SK-N-SH (cell line): ENCODE measurements at regions not wholly inside any gene's neighbourhood (a gene's known extent, or its start where the extent isn't known, plus 50 kb on each side); places are given as distances from the start of the nearest gene placed in this dataset.

ENCODE experiments used
- CTCF ChIA-PET: fragments of 300-600, 350-600 bp; formaldehyde crosslinking; extraction: SDS; loops from one replicate; lab custom pipeline; 2021; lab: Yijun Ruan, JAX
- POLR2A ChIA-PET: fragments of 350-600 bp; sonication (Branson Sonifier 250); formaldehyde crosslinking; extraction: SDS; loops from one replicate; lab custom pipeline; 2020; ENCODE audit warnings: antibody characterized with exemption, inconsistent platforms; lab: Yijun Ruan, JAX
- DNase-seq: peaks from one replicate; pipeline ENCODE4 v3.0.0; 2012
- H2AFZ ChIP-seq: fragments of 200-600 bp; sonication (generic); 2 replicates; pipeline ENCODE4 v1.8.1; 2016; ENCODE audit warnings: antibody characterized with exemption, mild to moderate bottlenecking, low read depth
- H3F3A ChIP-seq: fragments of 200-600 bp; sonication (generic); replicated peaks from 2 replicates; pipeline ENCODE3; 2016; ENCODE audit warnings: antibody characterized with exemption, mild to moderate bottlenecking; ENCODE audit not compliant: insufficient read depth
- H3K27ac ChIP-seq, 2 experiments: fragments of 200-500 bp in 1 of 2; fragments of 200-600 bp in 1 of 2; sonication (Bioruptor generic) in 1 of 2; sonication (generic), shearing (Covaris generic) in 1 of 2; 2 replicates each; pipeline versions ENCODE4 v1.5.1 to v1.6.1; 2014 to 2016; ENCODE audit warnings: low read depth in 2 of 2, inconsistent platforms in 1 of 2, low read length in 1 of 2, mild to moderate bottlenecking in 1 of 2, mixed read lengths in 1 of 2
- H3K27me3 ChIP-seq: fragments of 200-600 bp; sonication (generic), shearing (Covaris generic); 2 replicates; pipeline ENCODE4 v1.6.1; 2016; ENCODE audit warnings: mixed run types; ENCODE audit not compliant: insufficient read depth
- H3K36me3 ChIP-seq, 2 experiments: fragments of 200-500 bp in 1 of 2; fragments of 200-600 bp in 1 of 2; sonication (Bioruptor generic) in 1 of 2; sonication (generic) in 1 of 2; replicated peaks in 1 of 2; 2 replicates each; pipeline versions ENCODE3 to v1.5.1; 2014 to 2016; ENCODE audit warnings: low read length in 1 of 2, mild to moderate bottlenecking in 1 of 2; ENCODE audit not compliant: insufficient read depth in 2 of 2, control insufficient read depth in 1 of 2
- H3K4me1 ChIP-seq, 2 experiments: fragments of 200-500 bp in 1 of 2; fragments of 200-600 bp in 1 of 2; sonication (Bioruptor generic) in 1 of 2; sonication (generic), shearing (Covaris generic) in 1 of 2; 2 replicates each; pipeline versions ENCODE4 v1.5.1 to v1.6.1; 2014 to 2016; ENCODE audit warnings: low read depth in 1 of 2, low read length in 1 of 2, mixed run types in 1 of 2; ENCODE audit not compliant: insufficient read depth in 2 of 2, control insufficient read depth in 1 of 2
- H3K4me2 ChIP-seq: fragments of 200-600 bp; sonication (generic), shearing (Covaris generic); 2 replicates; pipeline ENCODE4 v1.6.1; 2017; ENCODE audit warnings: mixed run types
- H3K4me3 ChIP-seq, 2 experiments: fragments of 200-500 bp in 1 of 2; fragments of 200-600 bp in 1 of 2; sonication (Bioruptor generic) in 1 of 2; sonication (generic), shearing (Covaris generic) in 1 of 2; 2 replicates each; pipeline versions ENCODE4 v1.5.1 to v1.8.1; 2014 to 2016; ENCODE audit warnings: low read depth in 2 of 2, inconsistent platforms in 1 of 2, low read length in 1 of 2, mild to moderate bottlenecking in 1 of 2, mixed read lengths in 1 of 2, moderate library complexity in 1 of 2
- H3K79me2 ChIP-seq: fragments of 200-600 bp; sonication (generic); 2 replicates; pipeline ENCODE4 v1.8.1; 2017; ENCODE audit warnings: mild to moderate bottlenecking; ENCODE audit not compliant: insufficient read depth
- H3K9ac ChIP-seq: fragments of 200-600 bp; sonication (generic); 2 replicates; pipeline ENCODE4 v1.6.1; 2017; ENCODE audit warnings: mixed run types
- H3K9me2 ChIP-seq: fragments of 200-600 bp; sonication (generic); 2 replicates; pipeline ENCODE4 v1.6.1; 2017; ENCODE audit warnings: mixed run types
- H3K9me3 ChIP-seq: fragments of 200-600 bp; sonication (generic); 2 replicates; pipeline ENCODE4 v1.6.1; 2017; ENCODE audit warnings: mixed run types, mild to moderate bottlenecking, moderate library complexity
- H4K20me1 ChIP-seq: fragments of 200-600 bp; sonication (generic); 2 replicates; pipeline ENCODE4 v1.6.1; 2017; ENCODE audit warnings: mild to moderate bottlenecking, mixed run types; ENCODE audit not compliant: insufficient read depth
- FOXJ3 ChIP-seq: sonication (generic); formaldehyde crosslinking; IDR thresholded peaks from 2 replicates; pipeline ENCODE4 v1.5.1; 2020; ENCODE audit warnings: mild to moderate bottlenecking, missing genetic modification reagents
- FOXM1 ChIP-seq: IDR thresholded peaks from 2 replicates; pipeline ENCODE4 v1.4.0; 2012; ENCODE audit warnings: low read depth, mild to moderate bottlenecking
- GABPA ChIP-seq: IDR thresholded peaks from 2 replicates; pipeline ENCODE4 v1.4.0; 2012; ENCODE audit warnings: low read depth, mild to moderate bottlenecking
- IRF3 ChIP-seq: fragments of 150-350 bp; IDR thresholded peaks from 2 replicates; pipeline ENCODE4 v1.6.1; 2016; ENCODE audit warnings: mild to moderate bottlenecking, low read depth, low read length
- JUND ChIP-seq: IDR thresholded peaks from 2 replicates; pipeline ENCODE4 v1.4.0; 2012
- MEF2A ChIP-seq: IDR thresholded peaks from 2 replicates; pipeline ENCODE4 v1.4.0; 2012; ENCODE audit warnings: low read depth, borderline replicate concordance
- NFIC ChIP-seq: IDR thresholded peaks from 2 replicates; pipeline ENCODE4 v1.4.0; 2012; ENCODE audit warnings: borderline replicate concordance
- NRF1 ChIP-seq: IDR thresholded peaks from 2 replicates; pipeline ENCODE4 v1.6.1; 2012; ENCODE audit warnings: low read depth, mild to moderate bottlenecking, low read length
- RCOR1 ChIP-seq: fragments of 150-350 bp; IDR thresholded peaks from 2 replicates; pipeline ENCODE4 v1.6.1; 2017; ENCODE audit warnings: antibody characterized with exemption, low read length
- SMC3 ChIP-seq: IDR thresholded peaks from 2 replicates; pipeline ENCODE4 v1.6.1; 2012; ENCODE audit warnings: low read depth, low read length, improper control_type of control experiment
- TAF1 ChIP-seq: IDR thresholded peaks from 2 replicates; pipeline ENCODE4 v1.6.1; 2012; ENCODE audit warnings: low read depth, mild to moderate bottlenecking, low read length, moderate library complexity, borderline replicate concordance
- TEAD4 ChIP-seq: IDR thresholded peaks from 2 replicates; pipeline ENCODE4 v1.4.0; 2012; ENCODE audit warnings: mild to moderate bottlenecking, borderline replicate concordance; ENCODE audit not compliant: insufficient read depth
- WGBS: methylation state at CpG from one replicate; pipeline ENCODE4 v1.1.6; 2017; ENCODE audit warnings: low lambda C conversion rate; 5-methylcytosine and 5-hydroxymethylcytosine counted together
- TF ChIP-seq, protein P1 (sequence below): IDR thresholded peaks from 2 replicates; pipeline ENCODE4; 2012

- Histone ChIP-seq H4K20me1 (no peaks in the 10 kb centered on the region), H3K4me3 (no peak overlapping the region), H3F3A (no peaks in the 10 kb centered on the region), H3K9ac (no peak overlapping the region), H3K9me3 (no peaks in the 10 kb centered on the region), H2AFZ (no peak overlapping the region), H3K79me2 (no peaks in the 10 kb centered on the region), H3K27me3 (no peaks in the 10 kb centered on the region), H3K27ac (no peak overlapping the region), H3K4me2 (no peak overlapping the region), H3K36me3 (no peaks in the 10 kb centered on the region), H3K4me1 (no peaks in the 10 kb centered on the region), H3K9me2 (no peaks in the 10 kb centered on the region)
- no peak for DNase-seq
- WGBS, result 4% methylated on average over 11 of the region's 11 CpGs
- CTCF ChIA-PET, result no interaction called here
- POLR2A ChIA-PET, result no interaction called here
- TF ChIP-seq, protein P1, sequence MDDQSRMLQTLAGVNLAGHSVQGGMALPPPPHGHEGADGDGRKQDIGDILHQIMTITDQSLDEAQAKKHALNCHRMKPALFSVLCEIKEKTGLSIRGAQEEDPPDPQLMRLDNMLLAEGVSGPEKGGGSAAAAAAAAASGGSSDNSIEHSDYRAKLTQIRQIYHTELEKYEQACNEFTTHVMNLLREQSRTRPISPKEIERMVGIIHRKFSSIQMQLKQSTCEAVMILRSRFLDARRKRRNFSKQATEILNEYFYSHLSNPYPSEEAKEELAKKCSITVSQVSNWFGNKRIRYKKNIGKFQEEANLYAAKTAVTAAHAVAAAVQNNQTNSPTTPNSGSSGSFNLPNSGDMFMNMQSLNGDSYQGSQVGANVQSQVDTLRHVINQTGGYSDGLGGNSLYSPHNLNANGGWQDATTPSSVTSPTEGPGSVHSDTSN, result no peak
- TF ChIP-seq NFIC, result no peak
These were observed 247.5 kb upstream of the TMEM161B start for GRCh38 chr5:88515881-88516819.

DNA sequence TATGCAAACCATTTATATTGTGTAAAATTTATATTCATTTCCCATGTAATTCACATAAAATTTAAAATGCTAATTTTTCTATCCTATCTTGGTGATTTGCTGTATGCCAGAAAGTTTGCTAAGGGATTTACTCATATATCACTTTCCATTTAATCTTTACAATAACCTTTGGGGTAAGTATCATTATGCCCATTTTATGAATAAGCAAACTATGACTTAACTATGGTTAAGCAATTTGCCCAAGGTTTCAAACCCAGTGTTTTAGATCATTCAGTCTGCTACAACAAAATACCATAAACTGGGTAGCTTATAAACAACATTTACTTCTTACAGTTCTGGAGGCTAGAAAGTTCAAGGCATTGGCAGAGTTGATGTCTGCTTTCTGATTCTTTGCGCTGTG is 246.4 kb upstream of the TMEM161B start:
- CTCF ChIA-PET, result no interaction called here
- H3K4me3 ChIP-seq, result no peak overlapping the region
- DNase-seq, result no peak
- no peaks in the 10 kb centered on the region for H4K20me1 ChIP-seq
- 37% methylated on average over 1 of the region's 1 CpG for WGBS
- H2AFZ ChIP-seq, result no peak overlapping the region
- H3K4me1 ChIP-seq, result no peaks in the 10 kb centered on the region
- no peak overlapping the region for H3K4me2 ChIP-seq
- no peak overlapping the region for H3K27ac ChIP-seq
- H3K9me2 ChIP-seq, result no peaks in the 10 kb centered on the region
- no peaks in the 10 kb centered on the region for H3K79me2 ChIP-seq
- no peaks in the 10 kb centered on the region for H3K9me3 ChIP-seq
- no peaks in the 10 kb centered on the region for H3F3A ChIP-seq
- no peaks in the 10 kb centered on the region for H3K27me3 ChIP-seq
- no peak overlapping the region for H3K9ac ChIP-seq
- POLR2A ChIA-PET, result no interaction called here
- no peaks in the 10 kb centered on the region for H3K36me3 ChIP-seq
- no peak for TF ChIP-seq MEF2A
- no peak for TF ChIP-seq GABPA
- no peak for TF ChIP-seq IRF3
- no peak for TF ChIP-seq TEAD4
- TF ChIP-seq FOXJ3 (CRISPR knock-in tag), result no peak
- TF ChIP-seq, protein P1, result no peak
- no peak for TF ChIP-seq FOXM1
- TF ChIP-seq JUND, result no peak
- no peak for TF ChIP-seq SMC3
- TF ChIP-seq RCOR1, result no peak
- no peak for TF ChIP-seq TAF1
- TF ChIP-seq NRF1, result no peak
